ENCODE measurements at regions not wholly inside any gene's neighbourhood (a gene's known extent, or its start where the extent isn't known, plus 50 kb on each side); places are given as distances from the start of the nearest gene placed in this dataset.

- DNase-seq (ENCODE audit: low read depth), result no peak
- H3K4me3 ChIP-seq (ENCODE audit: low read depth, low read length), result peak overlapping the region; percentile 63
- TF ChIP-seq, protein P1, sequence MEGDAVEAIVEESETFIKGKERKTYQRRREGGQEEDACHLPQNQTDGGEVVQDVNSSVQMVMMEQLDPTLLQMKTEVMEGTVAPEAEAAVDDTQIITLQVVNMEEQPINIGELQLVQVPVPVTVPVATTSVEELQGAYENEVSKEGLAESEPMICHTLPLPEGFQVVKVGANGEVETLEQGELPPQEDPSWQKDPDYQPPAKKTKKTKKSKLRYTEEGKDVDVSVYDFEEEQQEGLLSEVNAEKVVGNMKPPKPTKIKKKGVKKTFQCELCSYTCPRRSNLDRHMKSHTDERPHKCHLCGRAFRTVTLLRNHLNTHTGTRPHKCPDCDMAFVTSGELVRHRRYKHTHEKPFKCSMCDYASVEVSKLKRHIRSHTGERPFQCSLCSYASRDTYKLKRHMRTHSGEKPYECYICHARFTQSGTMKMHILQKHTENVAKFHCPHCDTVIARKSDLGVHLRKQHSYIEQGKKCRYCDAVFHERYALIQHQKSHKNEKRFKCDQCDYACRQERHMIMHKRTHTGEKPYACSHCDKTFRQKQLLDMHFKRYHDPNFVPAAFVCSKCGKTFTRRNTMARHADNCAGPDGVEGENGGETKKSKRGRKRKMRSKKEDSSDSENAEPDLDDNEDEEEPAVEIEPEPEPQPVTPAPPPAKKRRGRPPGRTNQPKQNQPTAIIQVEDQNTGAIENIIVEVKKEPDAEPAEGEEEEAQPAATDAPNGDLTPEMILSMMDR (conservative IDR thresholded peaks at IDR 0.05; ENCODE audit: low read depth, low read length), result no peak
These were observed 63.8 kb downstream of the KCNRG start for GRCh38 chr13:50078895-50079654.

DNA sequence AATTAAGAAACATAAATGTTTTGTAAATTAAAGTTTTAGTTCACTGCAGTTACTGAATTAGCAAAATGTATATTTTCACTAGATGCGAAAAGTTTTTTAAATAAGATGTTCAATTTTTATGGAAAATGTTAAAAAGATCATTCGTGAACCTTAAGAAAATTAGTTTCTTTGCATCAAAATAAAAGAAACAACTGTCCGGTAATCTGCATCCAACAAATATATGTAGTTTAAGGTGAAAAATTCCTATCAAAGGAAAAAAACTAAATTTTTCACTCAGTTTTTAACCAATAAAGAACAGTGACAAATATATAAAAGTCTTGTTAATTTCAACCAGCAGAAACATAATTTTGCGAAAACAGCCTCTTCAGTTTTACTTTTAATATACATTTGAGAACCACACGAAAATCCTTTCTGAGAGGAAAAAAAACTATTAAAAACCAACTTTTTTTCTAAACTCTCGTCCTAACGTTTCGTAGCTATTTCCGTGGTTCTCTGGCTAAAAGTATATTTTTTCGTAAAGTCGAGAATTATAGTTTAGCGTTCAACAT, 64.5 kb downstream of the KCNRG start:
- H3K4me3 ChIP-seq (ENCODE audit: low read depth, low read length), result peak overlapping the region; percentile 63
- DNase-seq (ENCODE audit: low read depth), result no peak
- TF ChIP-seq, protein P1 (conservative IDR thresholded peaks at IDR 0.05; ENCODE audit: low read depth, low read length), result no peak

DNA sequence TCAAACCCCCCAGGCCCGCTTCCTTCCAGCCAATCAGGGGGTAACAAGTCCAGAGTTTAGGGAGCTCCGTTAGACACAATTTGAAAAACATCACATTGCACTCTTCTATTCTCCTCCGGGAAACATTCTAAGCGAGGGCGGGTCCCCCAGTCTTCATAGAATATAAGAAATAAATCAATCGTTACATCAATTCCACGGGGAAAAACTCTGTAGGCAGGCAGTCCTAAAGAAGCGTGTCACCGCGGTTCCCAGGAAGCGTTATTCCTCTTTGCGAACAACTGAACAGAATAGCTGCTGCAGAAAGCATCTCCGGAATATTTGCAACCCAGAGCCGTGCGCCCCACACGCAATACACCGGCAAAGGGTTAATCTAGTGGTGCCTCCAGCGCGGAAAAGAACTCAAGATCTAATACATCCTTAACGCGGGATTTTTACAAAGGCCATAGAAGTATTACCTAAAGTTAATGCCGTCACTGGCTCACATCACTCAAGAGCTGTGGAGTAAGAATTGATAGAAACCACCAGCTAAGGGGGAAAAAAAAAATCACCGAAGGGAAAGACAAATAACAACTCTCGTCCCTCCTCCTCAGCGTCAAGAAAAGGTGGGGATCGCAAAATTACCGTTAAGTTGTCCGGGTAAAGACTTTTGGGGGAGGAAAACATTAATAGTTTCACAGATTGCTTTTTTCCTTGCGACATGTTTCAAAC, 65.1 kb downstream of the KCNRG start:
- no peak for DNase-seq (ENCODE audit: low read depth)

GRCh38 chr13:50080911-50081678, 65.9 kb downstream of the KCNRG start:
- DNase-seq (ENCODE audit: low read depth), result no peak
- peak overlapping the region; percentile 63 for H3K4me3 ChIP-seq (ENCODE audit: low read depth, low read length)

More for the DNA sequence above, 65.1 kb downstream of the KCNRG start:
- TF ChIP-seq, protein P1 (conservative IDR thresholded peaks at IDR 0.05; ENCODE audit: low read depth, low read length), result no peak
- peak overlapping the region; percentile 63 for H3K4me3 ChIP-seq (ENCODE audit: low read depth, low read length)

GRCh38 chr13:50081679-50082425, 66.6 kb downstream of the KCNRG start:
- TF ChIP-seq, protein P1 (conservative IDR thresholded peaks at IDR 0.05; ENCODE audit: low read depth, low read length), result peak; percentile 31
- peak overlapping the region; percentile 63 for H3K4me3 ChIP-seq (ENCODE audit: low read depth, low read length)
- DNase-seq (ENCODE audit: low read depth), result peak; percentile 87

More at GRCh38 chr13:50080911-50081678, 65.9 kb downstream of the KCNRG start:
- TF ChIP-seq, protein P1 (conservative IDR thresholded peaks at IDR 0.05; ENCODE audit: low read depth, low read length), result no peak

Measured in epithelial cell of proximal tubule (primary cell).